HG03558 (cell line): ENCODE measurements at regions not wholly inside any gene's neighbourhood (a gene's known extent, or its start where the extent isn't known, plus 50 kb on each side); places are given as distances from the start of the nearest gene placed in this dataset.
"Not testable (repeated sequence)": the region's sequence is repeated elsewhere in the genome, so short reads cannot be mapped to it uniquely, and the experiment has no call there.

ENCODE experiments used
- ATAC-seq: cut with Tn5 transposase; IDR thresholded peaks from one replicate; pipeline ENCODE4 v1.9.1; 2021; ENCODE audit warnings: moderate number of reproducible peaks; ENCODE audit not compliant: unreplicated experiment; ENCODE audit errors: extremely low read depth

GRCh38 chrX:40530509-40530908 lies 50.3 kb upstream of the ATP6AP2 start:
- no peak for ATAC-seq

DNA sequence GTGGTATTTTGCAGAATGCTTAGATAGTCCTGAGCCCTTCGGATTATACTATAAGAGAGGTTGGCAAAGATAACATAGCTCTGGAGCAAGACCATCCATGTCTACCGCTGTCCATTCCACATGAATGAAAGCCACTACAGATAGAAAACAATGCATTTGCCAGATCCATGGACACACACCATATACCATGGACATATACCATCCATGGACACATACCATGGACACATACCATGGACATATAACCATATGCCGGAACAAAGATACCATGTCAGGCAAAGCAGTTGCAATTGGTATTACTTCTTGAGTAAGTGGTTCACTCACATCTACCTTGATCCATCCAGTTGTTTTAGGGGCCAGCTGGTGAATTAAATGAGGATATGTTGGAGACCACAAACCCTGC lies 53.2 kb upstream of the ATP6AP2 start:
- no peak for ATAC-seq

DNA sequence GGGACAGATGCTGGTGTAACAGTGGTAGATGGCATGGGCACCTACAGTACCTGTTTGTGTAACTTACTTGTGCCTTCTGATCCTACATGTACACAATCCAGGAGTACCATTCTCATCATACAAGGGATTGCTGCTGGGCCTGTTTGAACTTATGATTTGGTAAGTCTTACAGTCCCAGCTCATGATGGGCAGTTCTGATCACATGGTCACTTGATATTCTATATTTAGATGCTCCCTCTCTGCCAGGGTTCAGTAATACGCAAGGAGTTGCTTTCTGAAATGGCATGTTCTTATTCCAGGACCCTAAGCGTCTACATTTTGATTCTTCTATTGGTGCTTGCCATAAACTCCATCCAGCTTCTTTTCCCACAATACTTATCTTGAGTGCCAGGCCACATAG lies 54.4 kb upstream of the ATP6AP2 start:
- no peak for ATAC-seq

GRCh38 chrX:40525901-40526300 lies 54.9 kb upstream of the ATP6AP2 start:
- not testable (repeated sequence) for ATAC-seq

GRCh38 chrX:40524423-40524822 lies 56.3 kb upstream of the ATP6AP2 start:
- ATAC-seq: no peak

GRCh38 chrX:40523852-40524251 lies 56.9 kb upstream of the ATP6AP2 start:
- ATAC-seq: no peak

GRCh38 chrX:40521868-40522450 lies 58.8 kb upstream of the ATP6AP2 start:
- no peak for ATAC-seq

DNA sequence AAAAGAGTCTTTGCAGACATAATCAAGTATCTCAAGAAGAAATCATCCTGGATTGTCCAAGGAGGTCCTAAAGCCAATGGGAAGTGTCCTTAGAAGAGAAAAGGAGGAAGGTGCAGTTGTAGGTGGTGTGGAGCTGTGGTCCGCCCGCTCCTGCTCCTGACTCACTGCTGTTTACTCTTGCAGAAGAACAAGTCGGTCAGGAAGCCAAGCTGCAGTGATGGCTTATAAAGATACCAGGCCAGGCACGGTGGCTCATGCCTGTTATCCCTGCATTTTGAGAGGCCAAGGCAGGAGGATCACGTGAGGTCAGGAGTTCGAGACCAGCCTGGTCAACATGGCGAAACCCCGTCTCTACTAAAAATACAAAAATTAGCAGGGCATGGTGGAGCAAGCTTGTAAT lies 66.4 kb upstream of the ATP6AP2 start:
- no peak for ATAC-seq

DNA sequence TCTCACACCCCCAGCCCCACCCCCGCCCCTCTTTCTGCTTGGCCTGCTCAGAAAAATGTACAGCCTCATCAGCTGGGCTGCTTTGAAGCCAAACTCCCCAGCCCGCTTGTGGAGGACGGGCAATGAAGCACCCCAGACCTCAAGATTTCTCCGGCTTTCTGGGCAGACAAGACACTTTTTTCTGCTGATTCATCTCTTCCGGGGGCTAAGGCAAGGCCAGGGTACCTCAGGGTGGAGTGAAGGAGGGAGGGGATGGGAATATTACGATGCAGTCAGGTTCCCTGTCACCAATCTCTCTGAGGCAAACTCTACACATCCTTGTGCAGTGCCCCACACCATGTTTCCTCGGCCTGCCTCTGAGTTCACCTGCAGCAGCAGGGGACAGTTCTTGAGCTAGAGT lies 66.9 kb upstream of the ATP6AP2 start:
- ATAC-seq: no peak

DNA sequence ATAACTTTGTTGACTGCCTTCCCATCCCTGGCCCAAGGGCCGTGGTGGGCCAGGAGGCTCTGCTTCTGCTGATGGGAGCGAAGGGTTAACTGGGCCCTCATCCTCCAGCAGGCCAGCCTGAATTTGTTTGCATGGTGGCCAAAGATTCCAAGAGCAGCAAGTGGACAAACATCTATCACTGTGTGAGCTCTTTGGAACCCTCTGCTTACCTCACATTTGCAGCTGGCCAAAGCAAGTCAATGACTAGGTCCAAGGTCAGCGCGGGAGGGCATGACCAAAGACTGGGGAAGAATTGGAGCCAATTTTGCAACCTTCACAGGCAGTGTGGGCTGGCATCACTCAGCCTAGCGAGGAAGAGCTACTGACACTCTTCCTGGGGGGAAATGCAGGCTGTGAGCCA lies 67.8 kb upstream of the ATP6AP2 start:
- no peak for ATAC-seq

- ATAC-seq: no peak
Observed at GRCh38 chrX:40511258-40511657, 69.5 kb upstream of the ATP6AP2 start.

- ATAC-seq: no peak
Observed at GRCh38 chrX:40508560-40508959, 72.2 kb upstream of the ATP6AP2 start.

- ATAC-seq: no peak
Observed at GRCh38 chrX:40506201-40506985, 74.4 kb upstream of the ATP6AP2 start.

GRCh38 chrX:40504801-40505605 lies 75.8 kb upstream of the ATP6AP2 start:
- no peak for ATAC-seq

- no peak for ATAC-seq
Observed at GRCh38 chrX:40503094-40503493, 77.7 kb upstream of the ATP6AP2 start.

DNA sequence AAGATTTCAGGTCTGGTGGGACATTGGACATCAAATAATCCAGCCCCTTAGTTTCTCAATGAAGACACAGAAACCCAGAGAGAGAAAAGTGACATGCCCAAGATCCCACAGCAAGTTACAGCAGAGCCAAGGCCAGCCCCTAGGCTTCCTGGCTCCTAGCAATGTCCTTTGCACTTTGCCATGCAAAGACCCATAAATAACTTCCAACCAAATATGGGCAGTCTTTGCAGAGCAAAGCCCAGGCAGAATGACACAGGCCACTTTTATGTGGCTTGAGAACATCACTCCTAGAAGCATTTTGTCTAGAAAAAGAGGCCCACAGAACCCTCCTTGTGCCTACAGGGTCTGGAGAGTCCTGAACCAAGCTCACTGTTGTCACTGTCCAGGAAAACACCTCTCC lies 78.1 kb upstream of the ATP6AP2 start:
- ATAC-seq: no peak

DNA sequence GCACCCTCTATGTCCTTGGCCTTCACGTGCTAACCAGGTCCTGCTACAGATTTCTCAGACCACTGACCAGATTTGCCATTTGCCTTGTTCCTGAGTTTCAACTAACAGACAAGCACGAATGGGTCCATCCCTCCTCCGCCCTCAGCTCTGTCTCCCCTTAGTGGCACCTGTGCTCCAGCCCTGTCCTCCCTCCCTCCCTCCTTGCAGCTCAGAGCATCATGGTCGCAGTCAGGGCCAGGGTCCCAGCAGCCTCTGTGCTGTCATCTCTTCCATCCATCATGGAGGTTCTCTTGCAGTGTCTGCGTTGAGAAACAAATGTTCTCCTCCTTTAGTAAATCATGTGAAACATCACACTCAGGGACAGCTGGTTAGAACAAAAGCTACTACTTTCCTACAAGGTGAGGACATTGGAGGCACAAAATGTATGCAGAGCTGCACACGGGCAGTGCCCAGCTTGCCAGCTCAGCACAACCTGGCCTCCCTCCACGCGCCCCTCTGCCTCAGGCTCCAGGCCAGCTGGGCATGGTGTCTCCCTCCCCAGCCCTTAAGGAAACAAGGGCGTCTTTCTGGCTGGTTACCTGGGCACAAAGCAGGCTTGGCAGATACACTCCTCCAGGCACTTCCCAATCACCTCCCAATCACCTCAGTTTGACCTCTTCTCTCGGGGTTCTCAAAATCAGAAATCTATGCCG lies 79.5 kb upstream of the ATP6AP2 start:
- no peak for ATAC-seq

GRCh38 chrX:40496728-40497127 lies 84.0 kb upstream of the ATP6AP2 start:
- no peak for ATAC-seq

DNA sequence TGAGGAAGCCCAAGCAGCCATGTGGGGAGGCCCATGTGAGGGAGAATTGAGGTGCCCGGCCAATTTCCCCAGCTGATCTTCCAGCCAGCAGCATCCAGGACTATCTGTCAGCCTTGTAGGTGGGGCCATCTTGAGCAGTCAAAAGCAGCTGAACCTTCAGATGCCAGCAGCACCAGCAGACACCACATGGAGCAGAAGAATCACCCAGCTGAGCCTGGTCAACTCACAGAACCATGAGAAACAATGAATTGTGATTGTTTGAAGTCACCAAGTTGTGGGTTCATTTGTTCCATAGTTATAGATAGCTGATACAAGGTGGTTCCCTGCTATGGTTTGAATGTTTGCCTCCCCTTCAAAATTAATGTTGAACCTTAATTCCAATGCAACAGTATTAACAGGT lies 85.1 kb upstream of the ATP6AP2 start:
- no peak for ATAC-seq

DNA sequence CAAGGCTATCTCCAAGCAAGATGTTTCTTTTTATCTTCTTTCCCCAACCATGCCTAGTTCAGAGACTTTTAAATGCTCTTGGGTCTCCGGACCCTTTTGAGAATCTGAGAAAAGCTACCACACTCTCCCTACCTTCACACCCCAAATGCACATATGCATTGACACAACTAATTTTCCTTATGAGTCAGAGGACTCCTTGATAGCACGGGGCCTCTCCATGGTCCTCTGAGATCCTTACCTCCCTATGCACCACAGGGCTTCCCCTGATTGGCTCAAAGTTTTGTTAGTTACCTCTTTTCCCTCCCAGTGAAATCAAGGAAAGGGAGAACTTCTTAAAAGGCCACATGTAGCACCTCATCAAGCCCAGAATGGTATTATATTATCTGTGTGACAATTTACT lies 86.8 kb upstream of the ATP6AP2 start:
- ATAC-seq: no peak

GRCh38 chrX:40488296-40488695 lies 92.5 kb upstream of the ATP6AP2 start:
- ATAC-seq: no peak
